Colonic mucosa (tissue), 4 donors: ENCODE measurements at regions not wholly inside any gene's neighbourhood (a gene's known extent, or its start where the extent isn't known, plus 50 kb on each side); places are given as distances from the start of the nearest gene placed in this dataset.

Experiments used
- DNase-seq: peaks from one replicate; pipeline ENCODE4 v3.0.0-alpha.2; 2020
- H3K27ac ChIP-seq: fragments of 200-600 bp; one replicate; pipeline ENCODE4 v1.8.0; 2021
- H3K27me3 ChIP-seq: fragments of 200-600 bp; one replicate; pipeline ENCODE4 v1.8.0; 2021
- H3K36me3 ChIP-seq: fragments of 200-600 bp; one replicate; pipeline ENCODE4 v1.8.0; 2021
- H3K4me1 ChIP-seq: fragments of 200-600 bp; one replicate; pipeline ENCODE4 v1.8.0; 2021; ENCODE audit warnings: mild to moderate bottlenecking
- H3K4me3 ChIP-seq: fragments of 200-600 bp; one replicate; pipeline ENCODE4 v1.8.0; 2021
- H3K9ac ChIP-seq, 2 donors: one replicate each; pipeline ENCODE4 v1.7.0; 2013; ENCODE audit warnings: control low read depth in 2 of 2, low read depth in 2 of 2, low read length in 2 of 2
- H3K9me3 ChIP-seq: fragments of 200-600 bp; one replicate; pipeline ENCODE4 v1.8.0; 2021
- intact Hi-C: fragments of 100-400 bp; cut with DNase I; formaldehyde crosslinking; loops from one replicate; pipeline ENCODE4 v1.14.1; 2022
- TF ChIP-seq, protein P1 (sequence below): fragments of 200-600 bp; IDR thresholded peaks from one replicate; pipeline ENCODE4 v1.8.0; 2022; ENCODE audit warnings: antibody characterized with exemption, mild to moderate bottlenecking
- donor health status: healthy.
- donor health status: DM: no; HTN: no; CAD: no.
- donor health status: DM: no; HTN: no; CAD: no.

DNA sequence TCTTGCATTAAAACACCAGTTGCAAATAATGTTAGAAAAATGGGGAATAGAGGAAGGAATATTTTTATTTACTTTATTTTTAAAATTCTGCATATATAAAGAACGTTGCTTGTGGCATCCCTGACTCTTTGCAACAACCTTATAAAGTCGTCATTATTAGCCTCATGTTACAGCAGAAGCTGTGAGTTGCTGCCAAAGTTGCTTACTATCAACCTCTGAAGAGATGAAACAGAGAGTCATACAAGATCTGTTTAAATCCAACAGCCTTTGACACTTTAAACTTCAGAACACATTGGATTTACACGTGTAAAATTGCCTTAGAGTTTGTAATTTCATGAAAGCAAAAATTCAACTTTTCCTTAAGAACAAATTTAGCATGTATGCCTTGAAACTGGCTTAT is 221.9 kb downstream of the MRPL39 start:
- H3K4me3 ChIP-seq, result no peak overlapping the region
- H3K4me1 ChIP-seq, result no peaks in the 10 kb centered on the region
- no peak overlapping the region for H3K9ac ChIP-seq
- DNase-seq, result no peak
- H3K27me3 ChIP-seq, result no peaks in the 10 kb centered on the region
- no peaks in the 10 kb centered on the region for H3K9me3 ChIP-seq
- TF ChIP-seq, protein P1, sequence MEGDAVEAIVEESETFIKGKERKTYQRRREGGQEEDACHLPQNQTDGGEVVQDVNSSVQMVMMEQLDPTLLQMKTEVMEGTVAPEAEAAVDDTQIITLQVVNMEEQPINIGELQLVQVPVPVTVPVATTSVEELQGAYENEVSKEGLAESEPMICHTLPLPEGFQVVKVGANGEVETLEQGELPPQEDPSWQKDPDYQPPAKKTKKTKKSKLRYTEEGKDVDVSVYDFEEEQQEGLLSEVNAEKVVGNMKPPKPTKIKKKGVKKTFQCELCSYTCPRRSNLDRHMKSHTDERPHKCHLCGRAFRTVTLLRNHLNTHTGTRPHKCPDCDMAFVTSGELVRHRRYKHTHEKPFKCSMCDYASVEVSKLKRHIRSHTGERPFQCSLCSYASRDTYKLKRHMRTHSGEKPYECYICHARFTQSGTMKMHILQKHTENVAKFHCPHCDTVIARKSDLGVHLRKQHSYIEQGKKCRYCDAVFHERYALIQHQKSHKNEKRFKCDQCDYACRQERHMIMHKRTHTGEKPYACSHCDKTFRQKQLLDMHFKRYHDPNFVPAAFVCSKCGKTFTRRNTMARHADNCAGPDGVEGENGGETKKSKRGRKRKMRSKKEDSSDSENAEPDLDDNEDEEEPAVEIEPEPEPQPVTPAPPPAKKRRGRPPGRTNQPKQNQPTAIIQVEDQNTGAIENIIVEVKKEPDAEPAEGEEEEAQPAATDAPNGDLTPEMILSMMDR, result no peak
- intact Hi-C loops, result no loop called here
- no peaks in the 10 kb centered on the region for H3K36me3 ChIP-seq
- no peak overlapping the region for H3K27ac ChIP-seq

DNA sequence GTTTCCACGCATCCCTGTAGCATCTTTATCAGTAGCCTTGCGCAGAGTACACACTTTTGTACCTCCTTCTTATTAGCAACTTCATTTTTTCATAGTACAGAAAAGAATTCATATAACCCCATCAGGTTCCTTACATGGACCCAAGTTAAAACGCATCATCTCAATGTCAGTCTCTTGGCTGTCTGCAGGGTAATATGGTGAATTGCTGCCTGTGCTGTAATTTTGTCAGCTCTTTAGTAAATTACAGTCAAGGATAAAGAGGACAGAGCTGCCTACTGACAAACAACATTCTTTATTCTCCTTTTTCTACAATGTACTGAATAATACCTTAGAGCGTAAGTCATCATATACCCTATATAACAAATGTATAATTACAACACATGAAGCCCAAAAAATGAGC is 222.5 kb downstream of the MRPL39 start:
- no peak overlapping the region for H3K27ac ChIP-seq
- H3K9me3 ChIP-seq, result no peaks in the 10 kb centered on the region
- DNase-seq, result no peak
- H3K36me3 ChIP-seq, result no peaks in the 10 kb centered on the region
- no peak overlapping the region for H3K9ac ChIP-seq
- TF ChIP-seq, protein P1, result no peak
- intact Hi-C loops, result no loop called here
- no peaks in the 10 kb centered on the region for H3K4me1 ChIP-seq
- H3K27me3 ChIP-seq, result no peaks in the 10 kb centered on the region
- no peak overlapping the region for H3K4me3 ChIP-seq

DNA sequence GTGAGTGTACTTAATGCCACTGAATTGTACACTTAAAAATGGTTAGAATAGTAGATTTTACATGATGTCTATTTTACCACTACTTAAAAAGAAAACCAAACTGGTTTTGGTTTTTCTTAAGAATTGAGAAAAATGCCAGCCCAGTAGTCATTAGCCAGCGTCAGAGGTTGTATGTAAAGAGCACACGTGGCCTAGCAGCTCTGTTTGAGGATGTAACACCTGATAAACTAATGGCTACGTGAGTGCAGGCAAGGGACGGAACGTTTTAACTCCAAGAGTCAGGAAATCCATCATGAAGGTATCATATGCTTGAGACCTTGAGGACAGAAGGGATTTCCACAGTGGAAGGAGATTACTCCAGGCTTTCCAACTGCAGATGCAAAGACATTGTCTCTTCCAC is 223.7 kb downstream of the MRPL39 start:
- Histone ChIP-seq H3K4me1 (no peaks in the 10 kb centered on the region), H3K36me3 (no peaks in the 10 kb centered on the region), H3K27me3 (no peaks in the 10 kb centered on the region), H3K9ac (no peak overlapping the region), H3K9me3 (no peaks in the 10 kb centered on the region), H3K4me3 (no peak overlapping the region), H3K27ac (no peak overlapping the region)
- intact Hi-C loops, result no loop called here
- DNase-seq, result no peak
- TF ChIP-seq, protein P1, result no peak

DNA sequence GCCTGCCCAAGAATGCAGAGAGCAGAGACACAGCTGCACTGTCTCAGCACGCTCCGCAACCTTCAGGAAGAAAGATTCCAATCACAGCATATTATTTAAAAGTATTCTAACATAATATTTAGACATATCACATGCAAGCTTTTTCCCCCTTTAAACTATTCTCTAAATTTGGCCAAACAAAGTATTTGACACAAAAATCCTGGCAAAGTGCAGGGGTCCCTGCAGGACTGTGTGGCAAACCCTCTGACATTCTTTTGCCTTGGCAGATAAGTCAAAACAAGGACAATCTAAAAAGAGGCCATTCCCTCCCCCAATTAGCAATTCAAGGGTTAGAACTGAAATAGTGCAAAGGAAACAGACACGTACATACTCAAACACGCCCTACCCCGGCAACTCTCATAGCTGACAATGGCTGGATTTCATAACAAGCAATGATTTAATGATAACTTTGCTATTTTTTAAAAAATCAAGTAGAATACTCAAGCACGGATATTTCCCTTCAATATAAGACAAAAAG is 225.3 kb downstream of the MRPL39 start:
- Histone ChIP-seq H3K4me3 (no peak overlapping the region), H3K36me3 (no peaks in the 10 kb centered on the region), H3K9me3 (no peaks in the 10 kb centered on the region), H3K27me3 (no peaks in the 10 kb centered on the region), H3K4me1 (no peaks in the 10 kb centered on the region), H3K9ac (no peak overlapping the region), H3K27ac (no peak overlapping the region)
- intact Hi-C loops, result no loop called here
- TF ChIP-seq, protein P1, result no peak
- DNase-seq, result no peak

DNA sequence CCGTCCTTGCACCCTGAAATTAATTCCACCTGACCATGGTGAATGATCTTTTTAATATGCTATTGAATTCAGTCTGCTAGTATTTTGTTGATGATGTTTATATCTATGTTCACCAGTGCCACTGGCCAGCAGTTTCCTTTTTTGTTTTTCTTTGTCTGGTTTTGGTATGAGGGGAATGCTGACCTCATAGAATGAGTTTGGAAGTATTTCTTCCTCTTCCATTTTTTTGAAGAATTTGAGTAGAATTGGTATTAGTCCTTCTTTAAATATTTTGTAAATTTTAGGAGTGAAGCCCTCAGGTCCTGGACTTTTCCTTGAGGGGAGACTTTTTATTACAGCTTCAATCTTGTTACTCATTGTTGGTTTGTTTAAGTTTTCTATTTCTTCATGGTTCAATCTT is 231.6 kb downstream of the MRPL39 start:
- H3K4me1 ChIP-seq, result no peaks in the 10 kb centered on the region
- no peaks in the 10 kb centered on the region for H3K9me3 ChIP-seq
- DNase-seq, result no peak
- intact Hi-C loops, result no loop called here
- no peak overlapping the region for H3K27ac ChIP-seq
- no peak overlapping the region for H3K4me3 ChIP-seq
- no peaks in the 10 kb centered on the region for H3K36me3 ChIP-seq
- no peak overlapping the region for H3K9ac ChIP-seq
- TF ChIP-seq, protein P1, result no peak
- H3K27me3 ChIP-seq, result no peaks in the 10 kb centered on the region
